HCT116 (cell line): ENCODE measurements at regions not wholly inside any gene's neighbourhood (a gene's known extent, or its start where the extent isn't known, plus 50 kb on each side); places are given as distances from the start of the nearest gene placed in this dataset.

ENCODE experiments used
- ATAC-seq: fragments of 200-7000 bp; cut with Tn5 transposase; 2 replicates; pipeline ENCODE4 v1.9.1; 2020; ENCODE audit warnings: mild to moderate bottlenecking, moderate library complexity
- BruUV-seq: library from RNA; stranded (reverse); fragments of 400-500 nt; replicated peaks from 2 replicates; lab custom pipeline; 2021; lab: Mats Ljungman, UMichigan
- CTCF ChIA-PET: fragments of 300-600 bp; sonication (Branson Sonifier 250); formaldehyde crosslinking; loops from one replicate; lab custom pipeline; 2021; ENCODE audit warnings: antibody characterized with exemption; lab: Charles Lee
- POLR2A ChIA-PET: fragments of 300-600, 350-600 bp; sonication (Branson Sonifier 250); formaldehyde crosslinking; loops from one replicate; lab custom pipeline; 2021; ENCODE audit warnings: antibody characterized with exemption; lab: Charles Lee
- RAD21 ChIA-PET, 2 experiments: fragments of 300-600 bp; sonication (Branson Sonifier 250); formaldehyde crosslinking; loops; one replicate each; lab custom pipeline; 2023; ENCODE audit warnings: low total read pairs in 2 of 2; ENCODE audit not compliant: uncharacterized antibody in 2 of 2, unreplicated experiment in 2 of 2, low non-redundant PET in 1 of 2; lab: Charles Lee
- DNase-seq: peaks from one replicate; pipeline ENCODE4 v3.0.0-alpha.2; 2010; ENCODE audit warnings: low read depth, low spot score
- H2AFZ ChIP-seq: fragments of 200-600 bp; shearing (Covaris generic), sonication (generic); 2 replicates; pipeline ENCODE4 v1.6.1; 2017; ENCODE audit warnings: low read depth, mixed run types, mixed read lengths, antibody characterized with exemption, low read length; ENCODE audit not compliant: poor library complexity, severe bottlenecking
- H3K27ac ChIP-seq: 2 replicates; pipeline ENCODE4 v1.5.1; 2012; ENCODE audit warnings: low read depth, low read length
- H3K27me3 ChIP-seq: fragments of 200-600 bp; sonication (generic); 2 replicates; pipeline ENCODE4 v1.6.1; 2016; ENCODE audit warnings: mixed run types, low read length, mixed read lengths; ENCODE audit not compliant: insufficient read depth
- H3K36me3 ChIP-seq, 2 experiments: fragments of 200-500 bp in 1 of 2; fragments of 200-600 bp in 1 of 2; sonication (Bioruptor generic) in 1 of 2; sonication (generic) in 1 of 2; 2 replicates each; pipeline versions ENCODE4 v1.5.1 to v1.6.1; 2014 to 2016; ENCODE audit warnings: low read length in 2 of 2, inconsistent platforms in 1 of 2, mixed read lengths in 1 of 2, mixed run types in 1 of 2; ENCODE audit not compliant: insufficient read depth in 2 of 2, control insufficient read depth in 1 of 2
- H3K4me1 ChIP-seq, 2 experiments: fragments of 200-600 bp in 1 of 2; sonication (generic) in 1 of 2; 2 replicates each; pipeline versions ENCODE4 v1.5.1 to v1.6.1; 2012 to 2017; ENCODE audit warnings: low read length in 2 of 2, inconsistent platforms in 1 of 2, mild to moderate bottlenecking in 1 of 2, mixed read lengths in 1 of 2, mixed run types in 1 of 2, moderate library complexity in 1 of 2; ENCODE audit not compliant: insufficient read depth in 2 of 2, control insufficient read depth in 1 of 2
- H3K4me2 ChIP-seq: fragments of 200-600 bp; sonication (generic); 2 replicates; pipeline ENCODE4 v1.6.1; 2017; ENCODE audit warnings: mixed run types, low read length, mixed read lengths
- H3K4me3 ChIP-seq, 2 experiments: fragments of 200-600 bp in 1 of 2; sonication (generic) in 1 of 2; replicated peaks in 1 of 2; 2 replicates each; pipeline ENCODE4 v1.5.1; 2011 to 2016; ENCODE audit warnings: low read length in 2 of 2, control low read depth in 1 of 2, low read depth in 1 of 2, mild to moderate bottlenecking in 1 of 2, mixed read lengths in 1 of 2, mixed run types in 1 of 2
- H3K79me2 ChIP-seq: fragments of 200-600 bp; sonication (generic); 2 replicates; pipeline ENCODE4 v1.6.1; 2017; ENCODE audit warnings: mild to moderate bottlenecking, mixed run types, low read length, moderate library complexity, mixed read lengths; ENCODE audit not compliant: insufficient read depth
- H3K9ac ChIP-seq: fragments of 200-600 bp; sonication (generic); 2 replicates; pipeline ENCODE4 v1.6.1; 2016; ENCODE audit warnings: low read length, mixed read lengths
- H3K9me2 ChIP-seq: fragments of 200-600 bp; sonication (generic), shearing (Covaris generic); 2 replicates; pipeline ENCODE4 v1.6.1; 2017; ENCODE audit warnings: mixed run types, mild to moderate bottlenecking, moderate library complexity; ENCODE audit not compliant: insufficient read depth
- H3K9me3 ChIP-seq, 2 experiments: fragments of 200-500 bp in 1 of 2; fragments of 200-600 bp in 1 of 2; sonication (Bioruptor generic) in 1 of 2; sonication (generic) in 1 of 2; 2 replicates each; pipeline ENCODE4 v1.6.1; 2014 to 2017; ENCODE audit warnings: low read length in 2 of 2, mixed read lengths in 2 of 2, inconsistent platforms in 1 of 2, low read depth in 1 of 2, mild to moderate bottlenecking in 1 of 2, mixed run types in 1 of 2, moderate library complexity in 1 of 2; ENCODE audit not compliant: control insufficient read depth in 1 of 2, insufficient read depth in 1 of 2
- H4K20me1 ChIP-seq: fragments of 200-600 bp; sonication (generic), shearing (Covaris generic); 2 replicates; pipeline ENCODE4 v1.6.1; 2017; ENCODE audit warnings: mixed run types, mild to moderate bottlenecking, moderate library complexity; ENCODE audit not compliant: insufficient read depth
- EZH2phosphoT487 ChIP-seq: fragments of 200-600 bp; IDR thresholded peaks from 2 replicates; pipeline ENCODE4 v1.6.1; 2018; ENCODE audit warnings: antibody characterized with exemption, borderline replicate concordance
- FOSL1 ChIP-seq: IDR thresholded peaks from 2 replicates; pipeline ENCODE4 v1.6.1; 2012; ENCODE audit warnings: low read depth
- RAD21 ChIP-seq: IDR thresholded peaks from 2 replicates; pipeline ENCODE4 v1.6.1; 2012; ENCODE audit warnings: low read depth, mild to moderate bottlenecking
- SIN3A ChIP-seq: IDR thresholded peaks from 2 replicates; pipeline ENCODE4 v1.6.1; 2012; ENCODE audit warnings: low read depth
- SP1 ChIP-seq: IDR thresholded peaks from 2 replicates; pipeline ENCODE4 v1.6.1; 2012; ENCODE audit warnings: low read depth
- YY1 ChIP-seq: IDR thresholded peaks from 2 replicates; pipeline ENCODE4 v1.6.1; 2011; ENCODE audit warnings: low read length, low read depth, moderate library complexity, mild to moderate bottlenecking; ENCODE audit not compliant: insufficient replicate concordance; ENCODE audit errors: extremely low read depth
- ZFX ChIP-seq: fragments of 450-650 bp; IDR thresholded peaks from 2 replicates; pipeline ENCODE4 v1.6.1; 2017
- intact Hi-C: fragments of 100-400 bp; cut with micrococcal nuclease; formaldehyde crosslinking; loops from 2 replicates; pipeline ENCODE4 v1.10.0; 2022
- TF ChIP-seq, protein P1 (sequence below), 3 experiments: fragments of 200-600 bp in 1 of 3; sonication (generic) in 1 of 3; IDR thresholded peaks in 2 of 3; conservative IDR thresholded peaks in 1 of 3; 2 replicates each; pipeline ENCODE4 v1.5.1; 2012 to 2017; ENCODE audit warnings: low read depth in 2 of 3, low read length in 2 of 3, antibody characterized with exemption in 1 of 3, borderline replicate concordance in 1 of 3, control low read depth in 1 of 3, mild to moderate bottlenecking in 1 of 3, mixed read lengths in 1 of 3, mixed run types in 1 of 3, moderate library complexity in 1 of 3; ENCODE audit not compliant: insufficient read depth in 1 of 3

DNA sequence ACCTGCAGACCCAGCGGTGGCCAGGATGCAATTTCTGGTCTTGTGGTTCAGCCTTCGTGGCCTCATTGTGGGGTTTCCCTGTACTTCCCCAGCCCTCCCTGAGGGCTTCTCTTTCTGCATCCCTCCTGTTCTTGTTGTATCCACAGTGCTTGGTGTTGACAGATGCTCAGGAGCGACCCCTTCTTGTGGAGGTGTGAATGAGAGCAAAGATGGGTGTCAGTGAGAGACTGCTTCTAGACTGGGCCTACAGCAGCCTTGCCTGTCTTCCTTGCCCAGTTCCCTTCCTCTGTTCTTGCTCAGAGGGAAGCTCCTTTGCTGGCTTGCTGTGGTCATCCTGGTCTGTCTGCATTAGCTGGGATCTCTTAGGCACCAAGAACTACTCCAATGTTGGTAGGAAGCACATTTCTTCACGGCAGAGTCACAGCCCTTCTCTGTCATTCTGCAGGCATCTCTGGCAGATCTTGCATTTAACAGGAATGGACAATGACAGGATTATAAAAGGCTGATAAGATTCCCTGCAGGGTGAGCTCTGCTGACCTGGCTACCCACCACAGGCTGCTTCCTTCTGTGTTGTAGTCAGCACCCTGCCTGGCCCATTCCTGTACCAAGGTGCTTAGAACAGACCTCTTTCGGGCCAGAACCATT is 317.8 kb upstream of the C2CD4B start:
- CTCF ChIA-PET, result no interaction called here
- Histone ChIP-seq H3K9ac (no peak overlapping the region), H3K4me1 (no peaks in the 10 kb centered on the region), H3K9me3 (no peaks in the 10 kb centered on the region), H3K4me2 (no peak overlapping the region), H3K79me2 (no peaks in the 10 kb centered on the region), H2AFZ (no peak overlapping the region), H3K9me2 (no peaks in the 10 kb centered on the region), H3K27me3 (no peaks in the 10 kb centered on the region), H3K4me3 (no peak overlapping the region), H3K36me3 (no peaks in the 10 kb centered on the region), H4K20me1 (no peaks in the 10 kb centered on the region), H3K27ac (no peak overlapping the region)
- intact Hi-C loops, result loop anchor here (10.0 kb wide), 1 partner anchor 162 kb away; no protein-coding TSS in a partner anchor
- no TSS peak for BruUV-seq
- TF ChIP-seq, protein P1, sequence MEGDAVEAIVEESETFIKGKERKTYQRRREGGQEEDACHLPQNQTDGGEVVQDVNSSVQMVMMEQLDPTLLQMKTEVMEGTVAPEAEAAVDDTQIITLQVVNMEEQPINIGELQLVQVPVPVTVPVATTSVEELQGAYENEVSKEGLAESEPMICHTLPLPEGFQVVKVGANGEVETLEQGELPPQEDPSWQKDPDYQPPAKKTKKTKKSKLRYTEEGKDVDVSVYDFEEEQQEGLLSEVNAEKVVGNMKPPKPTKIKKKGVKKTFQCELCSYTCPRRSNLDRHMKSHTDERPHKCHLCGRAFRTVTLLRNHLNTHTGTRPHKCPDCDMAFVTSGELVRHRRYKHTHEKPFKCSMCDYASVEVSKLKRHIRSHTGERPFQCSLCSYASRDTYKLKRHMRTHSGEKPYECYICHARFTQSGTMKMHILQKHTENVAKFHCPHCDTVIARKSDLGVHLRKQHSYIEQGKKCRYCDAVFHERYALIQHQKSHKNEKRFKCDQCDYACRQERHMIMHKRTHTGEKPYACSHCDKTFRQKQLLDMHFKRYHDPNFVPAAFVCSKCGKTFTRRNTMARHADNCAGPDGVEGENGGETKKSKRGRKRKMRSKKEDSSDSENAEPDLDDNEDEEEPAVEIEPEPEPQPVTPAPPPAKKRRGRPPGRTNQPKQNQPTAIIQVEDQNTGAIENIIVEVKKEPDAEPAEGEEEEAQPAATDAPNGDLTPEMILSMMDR (IDR thresholded peaks at IDR 0.05 in 2 of 3, conservative IDR thresholded peaks at IDR 0.05 in 1 of 3; ENCODE audit: borderline replicate concordance in 1 of 3, insufficient read depth in 1 of 3, low read depth in 2 of 3, low read length in 2 of 3), result peak; percentile 14 to 60 (median 58); a peak in 4 of 6 replicates
- TF ChIP-seq RAD21, result peak; percentile 30; the same call in 1 of the 2 replicates
- TF ChIP-seq ZFX, result no peak
- ATAC-seq (peak; percentile 98), DNase-seq (peak; percentile 24)
- POLR2A ChIA-PET, result no interaction called here
- RAD21 ChIA-PET, result no interaction called here

DNA sequence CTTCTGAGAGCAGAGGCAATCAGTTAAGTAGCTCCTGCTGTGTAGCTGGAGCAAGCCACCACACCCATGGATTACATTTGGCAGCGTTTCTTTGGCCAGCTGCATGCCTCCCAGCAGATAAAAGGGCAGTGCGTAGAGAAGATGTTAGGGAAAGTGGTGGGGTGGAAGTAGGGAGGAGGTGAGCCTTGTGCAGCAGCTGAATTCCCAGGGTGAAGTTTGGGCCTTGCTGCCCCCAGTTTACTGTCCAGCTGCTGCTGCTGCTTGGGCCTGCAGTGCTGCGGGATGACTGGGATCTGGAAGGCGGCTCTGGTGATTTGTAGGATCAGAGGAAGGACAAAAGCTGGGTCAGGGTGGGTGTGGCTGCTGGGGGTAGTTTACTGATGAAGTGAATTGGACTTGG is 318.7 kb upstream of the C2CD4B start:
- ChIA-PET CTCF (no interaction called here), POLR2A (no interaction called here)
- no peaks in the 10 kb centered on the region for H3K36me3 ChIP-seq

More for the DNA sequence above, 318.7 kb upstream of the C2CD4B start:
- H3K27ac ChIP-seq, result no peak overlapping the region
- H3K9me2 ChIP-seq, result no peaks in the 10 kb centered on the region
- DNase-seq, result no peak
- H4K20me1 ChIP-seq, result no peaks in the 10 kb centered on the region
- H3K4me3 ChIP-seq, result no peak overlapping the region
- H3K9me3 ChIP-seq, result no peaks in the 10 kb centered on the region
- H2AFZ ChIP-seq, result no peak overlapping the region
- H3K9ac ChIP-seq, result no peak overlapping the region
- no peaks in the 10 kb centered on the region for H3K79me2 ChIP-seq
- RAD21 ChIA-PET, result no interaction called here
- intact Hi-C loops, result loop anchor here (10.0 kb wide), 1 partner anchor 161 kb away; no protein-coding TSS in a partner anchor
- BruUV-seq, result no TSS peak
- no peak for ATAC-seq
- H3K4me2 ChIP-seq, result no peak overlapping the region
- TF ChIP-seq RAD21, result no peak
- TF ChIP-seq YY1, result no peak
- no peak for TF ChIP-seq SIN3A
- TF ChIP-seq, protein P1 (IDR thresholded peaks at IDR 0.05 in 2 of 3, conservative IDR thresholded peaks at IDR 0.05 in 1 of 3; ENCODE audit: borderline replicate concordance in 1 of 3, insufficient read depth in 1 of 3, low read depth in 2 of 3, low read length in 2 of 3), result no peak
- no peak for TF ChIP-seq SP1
- no peak for TF ChIP-seq FOSL1
- TF ChIP-seq EZH2phosphoT487, result no peak
- no peaks in the 10 kb centered on the region for H3K4me1 ChIP-seq
- no peaks in the 10 kb centered on the region for H3K27me3 ChIP-seq
